HFFc6 (cell line): ENCODE measurements at regions not wholly inside any gene's neighbourhood (a gene's known extent, or its start where the extent isn't known, plus 50 kb on each side); places are given as distances from the start of the nearest gene placed in this dataset.

Source experiments
- DNase-seq: peaks from one replicate; pipeline ENCODE4 v3.0.0-alpha.2; 2018
- H3K27ac Mint-ChIP-seq: 2 replicates; pipeline ENCODE4 v1.8.0; 2020; ENCODE audit warnings: mild to moderate bottlenecking, mixed read lengths
- H3K27me3 Mint-ChIP-seq: 2 replicates; pipeline ENCODE4 v1.8.0; 2021; ENCODE audit warnings: mild to moderate bottlenecking, moderate library complexity, mixed read lengths; ENCODE audit not compliant: insufficient read depth
- H3K36me3 Mint-ChIP-seq: 2 replicates; pipeline ENCODE4 v1.8.0; 2021; ENCODE audit warnings: low read depth, mixed read lengths
- H3K4me1 Mint-ChIP-seq: 2 replicates; pipeline ENCODE4 v1.8.0; 2020; ENCODE audit warnings: low read depth, mixed read lengths
- H3K4me3 Mint-ChIP-seq: 2 replicates; pipeline ENCODE4 v1.8.0; 2020; ENCODE audit warnings: mild to moderate bottlenecking, moderate library complexity, mixed read lengths
- H3K9me3 Mint-ChIP-seq: 2 replicates; pipeline ENCODE4 v1.8.0; 2020; ENCODE audit warnings: mild to moderate bottlenecking, mixed read lengths
- CTCF ChIP-seq: fragments of 200-600 bp; sonication (generic); IDR thresholded peaks from 2 replicates; pipeline ENCODE4 v1.5.0; 2021; ENCODE audit warnings: antibody characterized with exemption, mild to moderate bottlenecking

- H3K4me3 Mint-ChIP-seq, result no peak overlapping the region
- no peaks in the 10 kb centered on the region for H3K4me1 Mint-ChIP-seq
- H3K27me3 Mint-ChIP-seq, result peaks cover 8% of the 10 kb centered on the region; the same call in 1 of the 2 replicates
- DNase-seq, result no peak
- H3K27ac Mint-ChIP-seq, result no peak overlapping the region
- H3K36me3 Mint-ChIP-seq, result peaks cover 4% of the 10 kb centered on the region; the same call in 1 of the 2 replicates
- H3K9me3 Mint-ChIP-seq, result peaks cover 6% of the 10 kb centered on the region; the same call in 1 of the 2 replicates
- no peak for TF ChIP-seq CTCF
Measured at GRCh38 chr2:118686346-118686745, 161.1 kb downstream of the EN1 start.

GRCh38 chr2:118683460-118683859, 164.0 kb downstream of the EN1 start:
- Mint-ChIP-seq H3K27ac (no peak overlapping the region), H3K9me3 (no peaks in the 10 kb centered on the region)

GRCh38 chr2:118678985-118679384, 168.5 kb downstream of the EN1 start:
- TF ChIP-seq CTCF, result no peak
- Mint-ChIP-seq H3K27ac (no peak overlapping the region), H3K9me3 (no peaks in the 10 kb centered on the region), H3K4me3 (no peak overlapping the region; the same call in 1 of the 2 replicates), H3K27me3 (peaks cover 16% of the 10 kb centered on the region), H3K4me1 (peaks cover 12% of the 10 kb centered on the region), H3K36me3 (no peaks in the 10 kb centered on the region)
- DNase-seq, result no peak

More at GRCh38 chr2:118683460-118683859, 164.0 kb downstream of the EN1 start:
- Mint-ChIP-seq H3K4me3 (no peak overlapping the region), H3K36me3 (no peaks in the 10 kb centered on the region), H3K4me1 (peaks cover 9% of the 10 kb centered on the region), H3K27me3 (peaks cover 7% of the 10 kb centered on the region; the same call in 1 of the 2 replicates)
- no peak for TF ChIP-seq CTCF
- DNase-seq, result no peak

GRCh38 chr2:118677546-118677945, 169.9 kb downstream of the EN1 start:
- peaks cover 16% of the 10 kb centered on the region for H3K27me3 Mint-ChIP-seq
- TF ChIP-seq CTCF, result no peak
- no peaks in the 10 kb centered on the region for H3K9me3 Mint-ChIP-seq
- no peak for DNase-seq
- no peak overlapping the region for H3K27ac Mint-ChIP-seq
- H3K36me3 Mint-ChIP-seq, result no peaks in the 10 kb centered on the region
- peaks cover 17% of the 10 kb centered on the region for H3K4me1 Mint-ChIP-seq
- no peak overlapping the region for H3K4me3 Mint-ChIP-seq

- DNase-seq, result no peak
- peaks cover 11% of the 10 kb centered on the region for H3K27me3 Mint-ChIP-seq
- peaks cover 38% of the 10 kb centered on the region for H3K4me1 Mint-ChIP-seq
- no peak overlapping the region for H3K4me3 Mint-ChIP-seq
- no peaks in the 10 kb centered on the region for H3K9me3 Mint-ChIP-seq
- no peak overlapping the region for H3K27ac Mint-ChIP-seq
- H3K36me3 Mint-ChIP-seq, result no peaks in the 10 kb centered on the region
- no peak for TF ChIP-seq CTCF
Measured at GRCh38 chr2:118675531-118675930, 171.9 kb downstream of the EN1 start.
